GM12872 (cell line): ENCODE measurements at regions not wholly inside any gene's neighbourhood (a gene's known extent, or its start where the extent isn't known, plus 50 kb on each side); places are given as distances from the start of the nearest gene placed in this dataset.

Experiments used
- TF ChIP-seq, protein P1 (sequence below): IDR thresholded peaks from 3 replicates; pipeline ENCODE4 v1.5.1; 2011; ENCODE audit warnings: low read depth, mild to moderate bottlenecking, low read length, moderate library complexity; ENCODE audit not compliant: insufficient read depth

DNA sequence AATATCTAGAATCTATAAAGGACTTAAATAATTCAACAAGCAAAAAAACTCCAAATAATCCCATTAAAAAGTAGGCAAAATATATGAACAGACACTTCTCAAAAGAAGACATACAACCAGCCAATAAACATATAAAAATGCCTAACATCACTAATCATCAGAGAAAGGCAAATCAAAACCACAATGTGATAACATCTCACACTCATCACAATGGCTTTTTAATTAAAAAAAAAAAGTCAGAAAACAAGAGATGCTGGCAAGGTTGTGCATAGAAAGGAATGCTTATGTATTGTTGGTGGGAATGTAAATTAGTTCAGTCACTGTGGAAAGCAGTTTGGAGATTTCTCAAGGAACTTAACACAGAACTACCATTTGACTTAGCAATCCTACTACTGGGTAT, 979.6 kb upstream of the MAP3K7 start:
- TF ChIP-seq, protein P1, sequence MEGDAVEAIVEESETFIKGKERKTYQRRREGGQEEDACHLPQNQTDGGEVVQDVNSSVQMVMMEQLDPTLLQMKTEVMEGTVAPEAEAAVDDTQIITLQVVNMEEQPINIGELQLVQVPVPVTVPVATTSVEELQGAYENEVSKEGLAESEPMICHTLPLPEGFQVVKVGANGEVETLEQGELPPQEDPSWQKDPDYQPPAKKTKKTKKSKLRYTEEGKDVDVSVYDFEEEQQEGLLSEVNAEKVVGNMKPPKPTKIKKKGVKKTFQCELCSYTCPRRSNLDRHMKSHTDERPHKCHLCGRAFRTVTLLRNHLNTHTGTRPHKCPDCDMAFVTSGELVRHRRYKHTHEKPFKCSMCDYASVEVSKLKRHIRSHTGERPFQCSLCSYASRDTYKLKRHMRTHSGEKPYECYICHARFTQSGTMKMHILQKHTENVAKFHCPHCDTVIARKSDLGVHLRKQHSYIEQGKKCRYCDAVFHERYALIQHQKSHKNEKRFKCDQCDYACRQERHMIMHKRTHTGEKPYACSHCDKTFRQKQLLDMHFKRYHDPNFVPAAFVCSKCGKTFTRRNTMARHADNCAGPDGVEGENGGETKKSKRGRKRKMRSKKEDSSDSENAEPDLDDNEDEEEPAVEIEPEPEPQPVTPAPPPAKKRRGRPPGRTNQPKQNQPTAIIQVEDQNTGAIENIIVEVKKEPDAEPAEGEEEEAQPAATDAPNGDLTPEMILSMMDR, result no peak

DNA sequence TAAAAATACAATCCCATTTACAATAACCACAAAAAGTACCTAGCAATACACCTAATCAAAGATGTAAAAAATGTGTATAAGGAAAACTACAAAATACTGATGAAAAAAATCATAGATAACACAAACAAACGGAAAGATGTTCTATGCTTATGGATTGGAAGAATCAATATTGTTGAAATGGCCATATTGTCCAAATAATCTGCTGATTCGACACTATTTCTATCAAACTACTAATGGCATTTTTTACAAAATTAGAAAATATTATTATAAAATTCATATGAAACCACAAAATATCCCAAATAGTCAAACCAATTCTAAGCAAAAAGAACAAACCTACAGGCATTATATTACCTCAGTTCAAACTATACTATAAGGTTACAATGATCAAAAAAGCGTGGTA, 978.3 kb upstream of the MAP3K7 start:
- TF ChIP-seq, protein P1, result no peak

DNA sequence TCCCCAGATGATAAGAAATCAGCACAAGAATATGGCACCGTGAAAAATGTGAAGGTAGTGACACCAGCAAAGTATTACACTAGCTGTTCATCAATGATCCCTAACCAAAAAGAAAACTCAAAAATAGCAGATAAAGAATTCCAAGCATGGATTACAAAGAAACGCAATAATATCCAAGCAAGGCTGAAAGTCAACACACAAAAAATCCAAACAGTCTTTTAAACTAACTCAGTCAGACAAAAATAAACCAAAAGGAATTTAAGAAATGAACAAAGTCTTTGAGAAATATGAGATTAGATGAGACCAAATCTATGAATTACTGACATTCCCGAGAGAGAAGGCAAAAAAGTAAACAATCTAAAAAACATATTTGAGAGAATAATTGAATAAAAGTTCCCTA, 976.1 kb upstream of the MAP3K7 start:
- TF ChIP-seq, protein P1, result no peak

DNA sequence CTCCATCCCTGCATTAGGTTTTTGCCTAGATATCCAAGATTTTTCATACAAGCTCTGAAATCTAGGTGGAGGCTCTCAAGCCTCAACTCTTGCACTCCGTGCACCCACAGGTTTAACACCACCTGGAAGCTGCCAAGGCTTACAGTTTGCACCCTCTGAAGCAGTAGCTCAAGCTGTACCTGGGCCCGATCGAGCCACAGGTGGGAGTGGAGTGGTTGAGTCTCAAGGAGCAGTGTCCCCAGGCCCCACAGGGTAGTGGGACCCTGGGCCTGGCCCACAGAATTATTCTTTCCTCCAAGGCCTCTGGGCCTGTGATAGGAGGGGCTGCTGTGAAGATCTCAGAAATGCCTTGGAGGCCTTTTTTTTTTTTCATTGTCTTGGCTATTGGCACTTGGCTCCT, 973.5 kb upstream of the MAP3K7 start:
- TF ChIP-seq, protein P1, result no peak

DNA sequence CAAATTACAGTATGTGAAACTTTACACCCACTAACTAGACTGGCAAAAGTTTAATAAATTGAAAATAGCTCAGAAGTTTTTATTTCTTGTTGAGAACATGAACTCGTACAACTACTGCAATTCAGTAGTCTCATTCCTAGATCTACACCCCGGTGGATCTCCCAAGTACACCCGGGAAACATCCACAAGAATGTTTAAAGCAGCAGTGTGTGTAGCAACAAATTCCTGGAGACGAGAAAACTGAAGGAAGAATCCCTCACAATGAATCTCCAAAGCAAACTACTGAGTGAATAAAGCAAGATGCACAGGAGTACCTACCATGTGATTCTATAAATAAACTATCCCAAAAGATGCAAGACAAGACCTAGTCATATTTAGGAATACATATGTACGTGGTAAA, 954.0 kb upstream of the MAP3K7 start:
- TF ChIP-seq, protein P1, result no peak

DNA sequence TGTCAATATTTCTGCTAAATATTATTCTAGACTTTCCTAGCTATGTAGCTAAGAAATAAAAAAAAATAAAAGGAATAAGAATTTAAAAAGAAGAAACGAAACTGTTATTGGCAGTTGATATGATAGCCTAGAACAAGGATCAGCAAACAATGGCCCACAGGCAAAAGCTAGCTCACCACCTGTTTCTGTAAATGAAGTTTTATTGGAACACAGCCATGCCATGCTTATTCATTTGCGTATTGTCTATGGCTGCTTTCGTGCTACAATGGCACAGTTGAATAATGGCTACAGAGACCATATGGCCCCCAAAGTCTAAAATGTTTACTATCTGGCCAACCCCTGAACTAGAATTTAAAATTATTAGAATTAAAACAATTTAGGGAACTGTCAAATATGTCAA, 952.6 kb upstream of the MAP3K7 start:
- TF ChIP-seq, protein P1, result no peak

DNA sequence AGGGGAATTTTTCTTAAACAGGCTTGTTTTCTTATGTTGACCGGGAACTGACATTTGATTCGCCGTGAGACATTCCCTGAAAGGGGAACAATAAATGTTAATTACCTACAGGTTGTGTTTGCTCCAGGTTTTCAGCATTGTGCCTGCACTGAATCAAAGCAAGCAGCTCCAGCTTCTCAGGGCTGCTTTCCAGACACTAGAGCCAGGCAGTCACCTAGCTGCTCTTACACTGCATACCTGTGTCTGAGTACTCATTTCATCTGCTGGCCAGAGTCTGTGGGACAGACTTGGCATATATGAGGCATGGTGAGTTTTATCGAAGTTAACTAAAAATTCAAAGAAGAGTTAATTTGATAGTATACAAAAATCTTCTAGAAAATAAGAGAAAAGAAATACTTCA, 951.8 kb upstream of the MAP3K7 start:
- TF ChIP-seq, protein P1, result no peak

DNA sequence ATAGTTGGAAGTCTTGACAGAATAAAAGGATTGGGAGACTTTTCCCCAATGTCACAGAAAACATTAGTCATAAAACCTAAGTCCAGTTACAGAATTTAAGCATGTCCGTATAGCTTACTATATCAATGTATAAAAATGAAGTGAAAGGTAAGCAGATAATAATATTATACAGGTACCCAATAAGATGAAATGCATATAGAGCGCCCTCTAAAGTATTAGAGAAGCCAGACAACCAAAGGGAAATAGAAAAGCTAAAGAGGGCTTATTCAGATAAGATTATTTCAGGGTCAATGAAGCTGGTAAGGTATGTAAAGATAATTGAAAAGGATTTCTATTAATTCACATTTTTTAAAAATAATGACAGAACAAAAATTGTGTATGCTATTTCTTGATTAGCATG, 947.7 kb upstream of the MAP3K7 start:
- TF ChIP-seq, protein P1, result no peak
